HG02763 (cell line): ENCODE measurements at regions not wholly inside any gene's neighbourhood (a gene's known extent, or its start where the extent isn't known, plus 50 kb on each side); places are given as distances from the start of the nearest gene placed in this dataset.
"Not testable (repeated sequence)": the region's sequence is repeated elsewhere in the genome, so short reads cannot be mapped to it uniquely, and the experiment has no call there.

Experiments
- ATAC-seq: cut with Tn5 transposase; IDR thresholded peaks from one replicate; pipeline ENCODE4 v1.9.1; 2021; ENCODE audit warnings: mild to moderate bottlenecking, moderate library complexity; ENCODE audit not compliant: unreplicated experiment

DNA sequence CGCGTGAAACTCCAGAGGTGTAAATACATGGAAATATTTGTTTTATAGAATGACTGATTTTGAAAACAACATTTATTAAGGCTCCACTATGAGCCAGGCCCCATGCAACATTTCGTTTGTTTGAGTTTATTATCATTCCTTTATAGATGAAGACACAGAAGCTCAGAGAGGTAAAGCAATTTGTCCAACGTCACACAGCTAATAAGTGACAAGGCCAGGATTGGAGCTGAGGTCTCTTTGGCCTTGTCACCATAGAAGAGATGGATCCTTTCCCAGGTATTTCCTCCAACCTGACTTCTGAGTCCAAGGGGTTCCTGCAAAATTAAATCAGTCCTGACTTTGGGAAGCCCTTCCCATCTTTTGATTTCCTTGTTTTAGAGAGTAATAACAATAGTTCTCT is 98.0 kb downstream of the SYF2 start:
- no peak for ATAC-seq

DNA sequence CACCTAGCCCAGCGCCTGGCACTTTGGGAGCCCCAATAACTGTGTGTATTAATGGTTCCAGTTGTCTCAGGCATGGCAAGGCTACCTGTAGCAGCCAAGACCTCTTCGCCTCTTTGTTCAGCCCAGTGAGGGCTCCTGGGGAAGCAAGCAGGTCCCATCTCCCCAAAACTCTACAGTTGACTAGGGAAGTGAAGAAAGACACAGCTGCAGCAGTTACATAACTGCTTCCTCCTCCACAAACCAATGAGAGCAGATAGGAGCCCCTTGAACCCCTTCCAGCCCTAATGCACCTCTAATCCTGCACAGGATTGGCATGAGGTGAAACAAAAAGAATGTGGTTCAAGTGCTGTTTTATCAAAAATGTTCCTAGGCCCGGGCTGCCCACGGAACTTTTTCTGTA is 100.5 kb downstream of the SYF2 start:
- no peak for ATAC-seq

DNA sequence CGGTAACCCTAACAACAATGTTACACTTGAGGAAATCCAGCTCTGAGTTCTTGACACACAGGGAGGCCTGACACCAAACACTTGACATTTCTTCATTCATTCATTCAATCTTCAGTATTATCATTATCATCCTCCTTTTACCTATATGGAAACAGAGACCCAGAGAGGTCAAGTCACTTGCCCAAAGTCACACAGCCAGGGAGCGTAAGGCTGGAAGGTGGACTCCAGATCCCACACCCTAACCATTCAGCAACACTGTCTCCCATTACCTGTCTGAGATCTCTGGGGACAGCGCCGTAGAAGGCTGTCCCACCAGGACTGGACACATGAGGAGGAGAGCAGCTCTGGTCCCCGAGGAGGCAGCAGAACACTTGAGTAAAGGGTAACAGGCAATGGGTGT is 101.4 kb downstream of the SYF2 start:
- ATAC-seq: no peak

DNA sequence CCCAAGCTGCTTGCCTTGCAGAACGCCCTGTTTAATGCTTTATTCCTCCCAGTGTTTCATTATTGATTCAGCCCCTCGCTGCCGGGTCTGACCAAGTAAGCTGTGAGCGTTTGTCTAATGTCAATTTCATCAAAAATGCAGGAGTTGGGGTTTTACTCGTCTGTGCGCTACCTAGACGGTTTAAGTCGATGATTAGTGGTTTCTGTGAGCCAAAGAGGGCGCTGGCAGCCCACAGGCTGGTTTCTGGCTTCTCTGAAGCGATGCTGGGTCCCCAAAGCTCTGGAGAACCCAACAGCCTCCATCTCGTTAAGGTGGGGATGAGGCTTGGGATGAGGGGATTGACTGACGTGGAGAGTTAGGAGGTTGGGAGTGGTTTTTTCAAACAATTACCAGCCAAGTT is 102.9 kb downstream of the SYF2 start:
- no peak for ATAC-seq

DNA sequence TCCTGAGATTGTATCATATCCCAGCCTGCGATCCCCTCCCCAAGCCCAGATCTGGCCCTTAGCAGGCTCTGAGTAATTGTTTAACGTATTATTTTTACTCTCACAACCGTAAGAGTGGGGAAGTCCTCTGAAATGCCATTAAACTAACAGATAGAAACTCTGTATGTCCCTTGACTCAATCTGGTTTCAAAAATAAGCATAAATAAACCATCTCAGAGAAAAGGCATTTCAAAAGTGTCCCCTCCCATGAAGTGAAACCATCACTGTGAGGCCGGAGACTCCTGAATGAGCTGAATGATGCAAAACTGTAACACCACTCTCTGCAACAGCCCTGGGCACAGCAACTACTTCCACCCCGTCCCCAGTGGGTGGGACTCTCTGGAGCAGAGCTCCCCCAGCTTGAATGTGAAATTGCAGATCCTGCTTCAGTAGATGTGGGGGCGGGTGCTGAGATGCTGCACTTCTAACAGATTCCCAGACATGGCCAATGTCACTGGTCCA is 104.1 kb downstream of the SYF2 start:
- no peak for ATAC-seq

DNA sequence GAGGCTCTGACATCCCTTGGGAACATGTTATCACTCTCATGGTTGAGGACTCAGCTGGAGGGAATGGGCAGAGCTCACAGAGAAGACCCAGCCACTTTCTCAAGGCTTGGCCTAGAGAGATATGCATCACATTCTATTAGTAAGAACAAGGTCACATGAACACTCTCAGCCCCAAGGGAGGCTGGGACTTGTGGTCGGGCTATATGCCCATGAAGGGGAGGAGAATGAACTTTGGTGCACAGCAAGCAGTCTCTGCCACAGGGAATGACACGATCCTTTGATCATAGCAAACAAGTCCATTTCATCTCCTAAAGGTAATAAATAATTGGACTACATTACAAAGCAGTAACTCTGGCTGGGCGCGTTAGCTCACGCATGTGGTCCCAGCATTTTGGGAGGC is 105.7 kb downstream of the SYF2 start:
- ATAC-seq: no peak

DNA sequence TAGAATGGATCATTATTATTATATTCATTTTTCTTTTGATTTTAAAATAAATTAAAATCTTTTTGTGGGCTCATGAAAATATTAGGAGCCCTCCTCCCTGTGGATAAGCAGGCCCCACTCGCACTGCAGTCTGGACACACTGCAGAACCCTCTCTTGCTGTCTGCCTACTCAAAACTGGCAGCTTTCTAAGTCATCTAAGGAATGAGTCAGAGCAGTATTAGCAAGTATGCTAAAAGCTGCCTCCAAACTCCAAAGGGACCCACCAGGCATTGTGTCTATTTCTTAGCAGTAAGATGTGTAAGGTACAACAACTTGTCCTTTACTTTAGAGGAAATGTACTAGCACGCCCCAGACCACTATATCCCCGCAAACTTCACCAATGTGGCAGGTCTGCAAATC is 108.8 kb downstream of the SYF2 start:
- ATAC-seq: no peak

DNA sequence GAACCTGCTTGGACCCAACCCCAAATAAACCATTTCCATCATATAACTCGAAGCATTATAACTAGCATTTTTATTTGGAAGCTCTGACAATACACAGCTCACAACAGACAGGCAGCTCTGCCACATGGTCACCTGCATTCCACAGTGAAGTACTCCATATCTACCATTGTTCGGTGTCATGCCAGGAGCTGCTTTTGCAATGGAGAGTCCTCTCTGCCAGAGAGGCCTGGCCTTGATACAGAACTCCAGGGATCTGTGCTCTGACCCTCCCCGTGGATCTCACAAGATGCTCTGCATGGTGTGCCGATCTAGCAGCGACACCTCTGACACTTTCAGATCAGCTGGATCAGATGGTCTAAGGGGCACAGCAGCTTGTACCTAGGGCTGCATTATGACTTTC is 109.6 kb downstream of the SYF2 start:
- no peak for ATAC-seq

DNA sequence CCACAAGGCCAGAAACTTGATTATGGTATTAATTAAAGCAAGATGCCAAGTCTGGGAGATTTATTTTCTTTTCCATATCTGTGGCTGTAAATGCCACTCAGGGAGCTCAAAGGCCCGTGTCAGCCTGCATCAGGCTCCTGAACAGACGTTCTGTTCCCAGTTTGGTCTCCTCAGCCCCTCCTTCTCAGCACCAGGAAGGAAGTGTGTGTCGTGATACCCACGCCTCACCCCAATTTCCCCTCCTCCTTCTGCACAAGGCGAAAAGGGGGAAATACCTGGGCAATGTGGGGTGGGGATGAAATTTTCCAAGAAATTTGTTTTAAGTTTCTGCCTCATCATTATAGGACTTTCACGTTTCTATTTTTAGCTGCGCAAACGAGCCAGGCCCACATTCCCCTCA is 112.0 kb downstream of the SYF2 start:
- ATAC-seq: no peak

DNA sequence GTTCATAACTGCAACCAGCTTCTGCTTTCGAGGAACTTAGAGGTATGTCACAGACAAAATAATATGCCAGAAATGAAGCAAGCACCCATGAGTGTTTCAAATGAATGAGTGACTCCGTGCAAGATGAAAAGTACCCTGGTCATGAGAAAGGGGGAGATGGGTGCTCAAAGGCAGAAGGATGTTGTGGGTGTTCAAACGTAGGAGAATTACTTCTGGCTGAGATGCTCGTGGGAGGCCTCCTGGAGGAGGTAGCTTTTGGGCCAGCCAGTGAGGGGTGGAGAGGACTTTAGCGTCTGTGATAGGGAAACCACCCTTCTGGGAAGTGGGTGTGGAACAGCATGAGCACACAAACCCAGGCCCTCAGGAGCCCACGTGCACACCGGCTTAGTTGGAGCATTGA is 113.8 kb downstream of the SYF2 start:
- no peak for ATAC-seq

DNA sequence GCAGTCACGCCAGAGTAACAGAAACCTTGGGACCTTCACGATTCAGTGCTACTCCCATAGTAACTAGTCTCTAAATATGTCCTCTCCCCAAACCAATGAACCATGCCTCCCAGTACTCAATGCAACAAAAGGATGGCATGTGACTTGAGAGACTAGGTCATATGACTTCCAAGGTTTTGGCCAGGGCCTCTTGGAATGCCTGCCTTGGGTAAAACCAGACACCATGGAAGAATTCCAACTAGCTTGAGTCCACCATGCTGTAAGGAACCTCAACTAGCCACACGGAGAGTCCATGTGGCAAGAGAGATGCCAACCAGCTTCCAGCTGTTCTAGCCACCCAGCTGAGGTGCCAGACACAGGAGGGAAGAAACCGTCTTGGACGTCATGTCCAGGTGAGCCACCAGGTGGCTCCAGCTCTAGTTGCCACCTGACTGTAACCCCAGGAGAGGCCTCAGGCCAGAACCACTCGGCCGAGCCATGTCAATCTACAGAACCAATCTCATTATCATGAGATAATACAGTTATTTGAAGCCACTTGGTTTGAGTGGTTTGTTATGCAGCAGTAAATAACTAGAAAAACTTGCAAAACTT is 115.0 kb downstream of the SYF2 start:
- no peak for ATAC-seq

DNA sequence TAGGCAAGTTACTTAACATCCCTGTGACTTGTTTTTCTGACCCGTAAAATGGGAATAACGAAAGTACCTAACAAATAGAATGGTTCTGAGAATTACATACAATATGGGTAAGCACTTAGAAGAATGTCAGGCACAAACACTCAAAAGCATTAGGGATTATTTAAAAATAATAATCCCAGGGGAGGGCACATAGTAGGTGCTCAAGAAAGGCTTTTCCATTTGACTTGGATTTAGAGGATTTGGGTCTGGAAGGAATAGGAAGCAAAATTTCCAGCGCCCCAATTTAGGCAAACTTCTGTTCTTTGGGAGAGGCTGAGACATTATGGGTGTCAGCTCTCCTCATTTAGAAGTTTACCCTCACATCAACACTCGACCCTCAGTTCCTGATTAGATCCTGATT is 115.5 kb downstream of the SYF2 start:
- ATAC-seq: no peak

DNA sequence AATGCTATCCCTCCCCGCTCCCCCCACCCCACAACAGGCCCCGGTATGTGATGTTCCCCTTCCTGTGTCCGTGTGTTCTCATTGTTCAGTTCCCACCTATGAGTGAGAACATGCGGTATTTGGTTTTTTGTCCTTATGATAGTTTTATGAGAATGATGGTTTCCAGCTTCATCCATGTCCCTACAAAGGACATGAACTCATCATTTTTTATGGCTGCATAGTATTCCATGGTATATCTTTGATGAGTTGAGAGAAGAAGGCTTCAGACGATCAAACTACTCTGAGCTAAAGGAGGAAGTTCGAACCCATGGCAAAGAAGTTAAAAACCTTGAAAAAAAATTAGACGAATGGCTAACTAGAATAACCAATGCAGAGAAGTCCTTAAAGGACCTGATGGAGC is 116.2 kb downstream of the SYF2 start:
- not testable (repeated sequence) for ATAC-seq

DNA sequence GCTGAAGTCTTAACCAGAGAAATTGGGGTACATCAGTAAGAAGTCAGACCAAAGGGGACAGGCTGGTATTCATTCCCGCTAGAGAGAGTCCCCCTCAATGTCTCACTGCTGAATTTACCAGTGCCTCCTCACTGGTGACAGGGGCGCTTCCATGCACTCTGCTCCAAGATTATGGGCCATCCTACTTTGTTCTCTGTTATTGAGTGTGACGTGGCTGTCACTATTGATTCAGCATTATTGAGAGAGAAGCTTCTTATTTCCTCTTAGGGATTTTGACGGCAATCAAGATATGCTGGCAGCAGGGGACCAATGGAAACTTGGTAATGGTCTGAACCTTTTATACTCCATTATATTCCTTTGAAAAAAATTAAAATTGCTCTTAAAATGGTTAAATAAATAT is 118.6 kb downstream of the SYF2 start:
- ATAC-seq: no peak

DNA sequence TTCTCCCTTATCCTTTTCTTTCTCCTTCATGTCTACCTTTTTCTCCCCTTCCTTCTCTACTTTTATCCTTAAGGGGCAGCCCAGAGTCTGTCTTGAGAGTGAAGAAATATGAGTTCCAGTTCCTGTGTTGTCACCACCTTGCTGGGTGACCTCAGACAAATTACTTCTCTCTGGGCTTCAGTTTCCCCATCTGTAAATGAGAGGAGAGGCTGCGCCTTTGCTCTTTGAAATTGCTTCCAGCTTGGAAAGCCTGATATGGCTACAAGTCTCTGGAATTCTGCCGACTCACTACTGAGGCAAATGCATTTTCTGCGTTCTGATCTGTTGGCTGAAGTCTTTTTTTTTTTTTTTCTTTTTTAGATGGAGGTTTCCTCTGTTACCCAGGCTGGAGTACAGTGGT is 119.2 kb downstream of the SYF2 start:
- no peak for ATAC-seq

DNA sequence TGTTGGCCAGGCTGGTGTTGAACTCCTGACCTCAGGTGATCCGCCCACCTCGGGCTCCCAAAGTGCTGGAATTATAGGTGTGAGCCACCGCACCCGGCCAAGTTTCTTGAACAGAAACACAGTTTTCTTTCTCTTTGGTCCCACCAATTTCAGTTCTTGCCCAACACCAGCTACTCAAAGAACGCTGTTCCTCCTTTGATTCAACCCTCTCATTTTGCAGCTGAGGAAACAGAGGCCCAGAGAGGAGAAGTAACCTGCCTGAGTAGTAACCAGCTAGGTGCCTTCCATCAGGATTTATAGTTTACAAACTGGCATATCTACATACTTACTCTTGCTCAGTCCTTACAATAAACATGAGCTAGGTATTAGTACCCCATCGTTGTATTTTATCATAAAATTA is 119.9 kb downstream of the SYF2 start:
- no peak for ATAC-seq

DNA sequence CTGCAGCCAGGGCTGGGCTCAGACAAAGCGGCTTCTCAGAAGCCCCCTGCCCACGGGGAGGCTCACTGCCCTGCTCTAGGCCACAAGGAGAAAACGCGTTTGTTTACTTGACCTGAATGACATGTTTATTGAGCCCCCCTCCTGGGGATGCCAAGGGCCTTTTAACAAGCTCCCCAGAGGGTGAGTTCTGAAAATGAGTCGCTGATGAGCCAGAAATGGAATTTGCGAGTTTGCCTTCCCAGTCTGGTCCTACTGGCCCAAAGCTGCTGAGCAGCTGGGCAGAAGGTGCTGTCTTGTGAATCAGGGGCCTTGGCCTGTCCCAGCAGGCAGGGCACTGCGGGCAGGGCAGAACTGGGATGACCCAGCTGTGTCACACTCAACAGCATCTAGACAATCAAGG is 120.6 kb downstream of the SYF2 start:
- no peak for ATAC-seq

DNA sequence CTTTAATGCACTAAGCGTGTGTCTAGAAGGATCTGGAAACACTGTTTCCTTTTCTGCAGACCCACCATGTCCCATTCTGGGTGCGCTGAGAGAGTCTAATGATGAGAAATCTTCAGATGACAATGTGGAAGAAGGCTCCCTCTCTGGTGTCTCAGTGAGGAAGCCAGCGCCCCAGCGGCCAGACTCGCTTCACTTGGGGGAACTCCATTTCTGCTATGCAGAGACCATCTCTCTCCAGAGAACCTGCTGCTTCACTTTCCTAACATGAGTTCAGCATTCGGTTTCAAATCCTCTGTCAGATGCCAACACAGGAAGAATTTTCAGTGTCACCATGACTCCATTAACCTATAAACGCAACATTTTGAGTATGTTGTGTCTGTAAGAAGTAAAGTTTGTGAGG is 121.8 kb downstream of the SYF2 start:
- ATAC-seq: no peak

DNA sequence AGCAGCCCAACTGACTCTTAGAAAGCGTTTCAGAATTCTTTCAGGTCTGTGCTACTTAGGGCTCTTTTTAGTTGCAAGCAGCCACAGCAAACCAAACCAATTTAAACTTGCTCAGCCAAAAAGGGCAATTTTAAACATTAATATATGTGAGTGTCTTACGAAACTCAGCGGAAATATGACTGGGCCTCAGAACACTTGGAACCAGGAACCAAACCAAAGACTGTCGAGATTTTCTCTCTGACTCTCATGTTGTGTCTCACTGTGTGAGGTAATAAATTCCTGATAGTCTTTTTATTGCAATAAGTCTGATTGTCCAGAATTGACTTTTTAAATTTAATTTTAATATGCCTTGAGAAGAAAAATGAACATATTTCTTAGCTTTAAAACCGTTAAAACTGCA is 122.3 kb downstream of the SYF2 start:
- no peak for ATAC-seq

DNA sequence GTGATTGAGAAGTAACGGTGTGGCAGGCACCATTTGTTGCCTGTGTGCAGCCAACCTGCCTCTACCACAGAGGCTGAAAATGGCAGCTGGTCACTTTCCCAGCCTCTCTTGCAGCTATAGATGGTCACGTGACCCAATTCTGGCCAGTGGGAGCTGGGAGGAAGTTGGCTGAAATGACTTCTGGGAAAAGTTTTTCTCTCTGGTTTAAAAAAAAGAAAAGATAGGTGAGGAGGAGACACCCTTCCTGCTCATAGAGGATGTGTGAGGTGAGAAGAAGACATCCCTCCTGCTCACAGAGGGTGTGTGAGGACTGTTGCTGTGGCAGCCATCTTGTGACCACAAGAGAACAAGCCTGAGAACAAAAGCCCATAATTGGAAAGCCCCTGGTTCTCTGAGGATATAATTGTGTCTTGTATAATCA is 122.8 kb downstream of the SYF2 start:
- no peak for ATAC-seq

DNA sequence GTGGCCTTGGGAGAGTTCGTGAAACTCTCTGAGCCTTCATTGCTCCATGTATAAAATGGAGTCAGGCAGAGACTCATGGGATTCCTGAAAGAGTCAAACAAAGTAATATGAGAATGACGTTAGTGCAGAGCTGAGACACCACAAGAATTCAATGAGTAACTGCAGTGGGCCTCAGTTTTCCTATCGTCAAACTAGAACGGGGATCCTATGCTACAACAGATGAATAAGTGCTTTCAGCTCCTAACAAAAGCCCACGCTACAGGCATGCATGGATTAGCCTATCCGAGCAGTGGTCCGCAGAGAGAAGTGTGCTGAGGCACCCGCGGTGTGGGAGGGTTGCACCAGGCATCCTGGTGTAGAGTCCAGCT is 124.7 kb downstream of the SYF2 start:
- ATAC-seq: no peak

DNA sequence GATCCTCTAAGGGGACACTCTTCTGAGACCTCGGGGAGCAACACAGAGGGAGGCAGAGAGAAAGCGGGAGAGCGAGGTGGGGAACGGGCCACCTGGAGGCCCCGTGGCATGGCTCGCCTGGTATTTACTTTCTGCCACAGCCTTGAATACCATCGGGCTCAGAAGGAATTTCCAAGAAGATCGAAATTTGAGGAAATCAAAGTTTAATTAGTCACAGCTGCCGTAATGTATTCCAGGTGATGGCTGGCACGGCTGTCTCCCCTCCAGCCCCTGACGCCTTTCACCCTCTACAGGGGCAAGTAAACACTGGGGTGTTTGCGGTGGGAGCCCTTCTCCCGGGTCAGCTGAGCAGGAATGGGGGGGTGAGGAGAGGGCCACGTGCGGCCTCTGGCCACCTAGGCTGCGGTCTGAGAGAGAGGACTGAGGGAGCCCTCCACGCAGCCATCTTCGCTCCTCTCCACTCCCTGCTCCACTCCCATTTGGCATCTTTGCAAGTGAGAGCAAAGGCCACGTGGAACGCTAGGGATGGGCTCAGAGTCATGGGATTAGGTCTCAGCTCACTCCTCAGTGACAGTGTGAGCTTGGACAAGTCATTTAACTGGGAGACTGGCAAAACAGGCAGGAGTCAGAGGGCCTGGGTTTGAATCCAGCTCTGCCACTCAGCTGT is 125.2 kb downstream of the SYF2 start:
- ATAC-seq: no peak

DNA sequence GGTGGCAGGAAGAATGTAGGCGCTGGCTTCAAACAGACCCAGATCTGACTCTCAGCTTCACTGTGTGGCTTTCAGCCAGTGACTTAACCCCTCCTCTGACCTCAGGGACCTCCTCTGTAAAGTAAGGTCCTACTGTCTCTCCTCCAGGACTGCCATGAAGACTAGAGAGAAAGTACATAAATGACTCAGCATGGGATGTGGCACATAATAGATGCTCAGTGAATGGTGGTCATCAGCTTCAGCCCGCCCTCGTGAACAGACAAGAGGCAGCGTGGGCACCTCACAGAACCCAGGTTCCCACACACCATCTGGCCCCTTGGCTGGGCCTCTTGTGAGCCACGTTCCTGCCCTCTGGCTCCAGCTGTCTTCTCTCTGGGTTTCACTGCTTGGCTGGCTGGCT is 126.0 kb downstream of the SYF2 start:
- no peak for ATAC-seq
